GM18517 (cell line): ENCODE measurements at regions not wholly inside any gene's neighbourhood (a gene's known extent, or its start where the extent isn't known, plus 50 kb on each side); places are given as distances from the start of the nearest gene placed in this dataset.
"Not testable (repeated sequence)": the region's sequence is repeated elsewhere in the genome, so short reads cannot be mapped to it uniquely, and the experiment has no call there.

Experiments
- ATAC-seq: cut with Tn5 transposase; IDR thresholded peaks from one replicate; pipeline ENCODE4 v1.9.1; 2021; ENCODE audit warnings: mild to moderate bottlenecking, moderate library complexity; ENCODE audit not compliant: unreplicated experiment

DNA sequence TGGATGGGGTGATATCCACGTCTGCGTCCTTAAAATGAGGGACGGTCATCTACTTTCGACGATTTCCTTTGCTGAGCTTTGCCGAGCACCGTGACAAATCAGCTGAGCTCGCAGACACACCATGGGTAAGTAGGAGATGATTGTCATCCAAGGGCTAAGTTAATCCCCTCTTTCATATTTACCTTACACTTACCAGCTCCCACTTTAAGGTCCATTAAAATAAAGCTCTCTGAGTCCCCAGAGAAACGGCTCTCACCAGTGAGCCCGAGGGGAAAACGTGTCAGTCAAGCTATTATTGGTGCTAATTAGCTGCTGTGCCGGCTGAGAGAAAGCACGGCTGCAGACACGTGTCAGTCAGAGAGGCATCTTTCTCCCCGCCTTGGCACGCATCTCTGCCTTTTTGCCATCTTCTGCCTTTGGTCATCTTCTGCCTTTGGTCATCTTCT is 72.2 kb downstream of the CRLF2 start:
- ATAC-seq: no peak

GRCh38 chrX:1139185-1139500 is 73.3 kb downstream of the CRLF2 start:
- no peak for ATAC-seq

DNA sequence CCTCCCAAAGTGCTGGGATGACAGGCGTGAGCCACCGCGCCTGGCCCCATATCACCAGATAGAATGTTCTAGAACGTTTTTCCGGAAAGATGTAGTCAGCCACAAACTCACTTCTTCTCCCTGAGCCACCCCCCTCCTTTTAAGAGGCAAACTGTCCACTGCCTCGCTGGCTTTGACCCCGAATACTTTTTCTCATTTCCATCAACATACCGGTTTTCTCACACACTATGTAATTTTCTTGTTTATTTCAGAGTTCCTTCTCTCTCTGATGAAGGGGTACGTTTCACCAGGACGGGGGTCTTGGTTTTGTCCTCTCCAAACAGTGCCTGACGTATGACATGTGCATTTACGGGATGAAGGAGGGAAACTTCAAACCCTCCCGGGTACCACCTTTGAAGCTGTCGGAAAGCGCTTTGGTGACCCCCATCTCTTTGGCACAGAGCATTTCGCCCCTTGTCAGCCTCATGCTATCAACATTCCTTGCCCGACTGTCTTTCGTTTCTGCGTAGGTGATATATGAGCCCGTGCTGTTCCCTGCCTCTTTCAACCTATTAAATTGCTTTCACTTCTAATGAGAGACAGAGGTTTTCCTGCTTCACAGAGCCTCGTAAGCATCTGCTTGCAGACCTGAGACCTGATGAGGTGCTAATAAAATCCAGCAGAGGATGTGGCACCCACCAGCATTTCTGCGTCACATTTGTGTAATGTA is 73.8 kb downstream of the CRLF2 start:
- ATAC-seq: no peak

DNA sequence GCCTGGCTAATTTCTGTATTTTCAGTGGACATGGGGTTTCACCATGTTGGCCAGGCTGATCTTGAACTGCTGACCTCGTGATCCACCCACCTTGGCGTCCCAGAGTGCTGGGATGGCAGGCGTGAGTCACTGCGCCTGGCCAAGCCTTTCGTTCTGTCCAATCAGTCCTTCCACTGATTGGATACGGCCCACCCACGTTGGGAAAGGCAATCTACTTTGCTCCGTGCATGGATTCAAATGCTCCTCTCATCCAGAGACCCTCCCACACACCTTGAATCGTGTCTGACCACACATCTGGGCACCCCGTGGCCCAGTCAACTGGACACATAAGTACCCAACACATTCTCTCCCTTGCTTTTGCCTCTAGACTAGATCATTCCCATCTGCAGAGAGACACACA is 74.9 kb downstream of the CRLF2 start:
- no peak for ATAC-seq

DNA sequence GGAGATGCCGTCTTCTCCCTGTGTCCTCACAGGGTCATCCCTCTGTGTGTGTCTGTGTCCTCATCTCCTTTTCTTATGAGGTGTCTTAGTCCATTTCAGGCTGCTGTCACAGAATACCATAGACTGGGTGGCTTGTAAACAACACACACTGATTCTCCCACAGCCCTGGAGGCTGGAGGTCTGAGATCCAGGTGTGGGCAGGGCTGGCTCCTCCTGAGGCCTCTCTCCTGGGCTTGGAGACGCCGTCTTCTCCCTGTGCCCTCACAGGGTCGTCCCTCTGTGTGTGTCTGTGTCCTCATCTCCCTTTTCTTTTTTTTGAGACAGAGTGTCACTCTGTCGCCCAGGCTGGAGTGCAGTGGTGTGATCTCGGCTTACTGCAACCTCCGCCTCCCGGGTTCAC is 75.9 kb downstream of the CRLF2 start:
- ATAC-seq: not testable (repeated sequence)

DNA sequence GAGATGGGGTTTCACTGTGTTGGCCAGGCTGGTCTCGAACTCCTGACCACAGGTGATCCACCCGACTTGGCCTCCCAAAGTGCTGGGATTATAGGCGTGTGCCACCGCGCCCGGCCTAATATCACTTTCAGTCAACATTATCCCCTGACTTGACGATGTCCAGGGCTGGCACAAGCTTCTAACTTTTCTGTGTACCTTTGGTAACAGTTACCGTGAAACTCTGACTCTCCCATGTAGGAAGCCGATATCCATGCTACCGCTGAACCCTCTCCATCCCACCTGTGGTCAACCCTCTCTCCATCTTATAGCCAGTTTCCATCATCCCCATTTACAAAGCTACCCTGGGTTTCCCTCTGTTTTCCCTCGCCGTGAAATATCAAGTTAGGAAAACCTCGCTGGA is 77.5 kb downstream of the CRLF2 start:
- no peak for ATAC-seq

DNA sequence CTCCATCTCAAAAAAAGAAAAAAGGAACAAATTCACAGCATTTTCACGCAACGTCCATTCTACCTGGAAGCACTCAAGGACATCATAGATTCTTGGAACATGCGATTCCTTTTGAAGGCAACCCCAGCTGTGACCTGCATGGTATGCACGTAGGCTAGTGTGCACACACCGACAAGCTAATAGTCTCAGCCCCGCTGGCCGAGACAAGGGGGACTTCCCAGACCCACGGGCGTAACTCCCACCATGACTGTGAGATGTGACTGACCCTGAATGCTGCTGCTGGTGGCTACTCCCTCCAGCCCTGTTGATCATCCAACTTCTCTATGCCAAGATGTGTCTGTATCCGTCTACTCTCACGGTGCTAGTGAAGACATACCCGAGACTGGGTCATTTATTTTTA is 78.3 kb downstream of the CRLF2 start:
- ATAC-seq: no peak

- ATAC-seq: no peak
Measured at GRCh38 chrX:1126738-1127137, 85.7 kb downstream of the CRLF2 start.

GRCh38 chrX:1124531-1124930 is 87.9 kb downstream of the CRLF2 start:
- ATAC-seq: no peak

GRCh38 chrX:1122851-1123250 is 89.6 kb downstream of the CRLF2 start:
- not testable (repeated sequence) for ATAC-seq

DNA sequence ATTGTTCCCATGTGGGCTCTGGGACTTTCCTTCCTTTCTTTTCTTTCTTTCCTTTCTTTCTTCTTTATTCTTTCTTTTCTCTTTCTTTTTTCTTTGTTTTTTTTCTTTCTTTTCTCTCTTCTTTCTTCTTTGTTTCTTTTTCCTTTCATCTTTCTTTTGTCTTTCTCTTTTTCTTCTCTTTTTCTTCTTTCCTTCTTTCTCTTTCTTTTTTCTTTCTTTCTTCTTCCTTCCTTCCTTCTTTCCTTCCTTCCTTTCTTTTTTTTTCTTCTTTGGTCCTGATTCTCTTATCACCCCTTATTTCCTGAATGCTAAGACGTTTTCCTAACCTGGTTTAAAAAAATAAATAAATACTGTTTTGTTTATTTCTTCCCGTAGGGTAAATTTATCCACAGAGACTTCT is 93.2 kb downstream of the CRLF2 start:
- no peak for ATAC-seq

DNA sequence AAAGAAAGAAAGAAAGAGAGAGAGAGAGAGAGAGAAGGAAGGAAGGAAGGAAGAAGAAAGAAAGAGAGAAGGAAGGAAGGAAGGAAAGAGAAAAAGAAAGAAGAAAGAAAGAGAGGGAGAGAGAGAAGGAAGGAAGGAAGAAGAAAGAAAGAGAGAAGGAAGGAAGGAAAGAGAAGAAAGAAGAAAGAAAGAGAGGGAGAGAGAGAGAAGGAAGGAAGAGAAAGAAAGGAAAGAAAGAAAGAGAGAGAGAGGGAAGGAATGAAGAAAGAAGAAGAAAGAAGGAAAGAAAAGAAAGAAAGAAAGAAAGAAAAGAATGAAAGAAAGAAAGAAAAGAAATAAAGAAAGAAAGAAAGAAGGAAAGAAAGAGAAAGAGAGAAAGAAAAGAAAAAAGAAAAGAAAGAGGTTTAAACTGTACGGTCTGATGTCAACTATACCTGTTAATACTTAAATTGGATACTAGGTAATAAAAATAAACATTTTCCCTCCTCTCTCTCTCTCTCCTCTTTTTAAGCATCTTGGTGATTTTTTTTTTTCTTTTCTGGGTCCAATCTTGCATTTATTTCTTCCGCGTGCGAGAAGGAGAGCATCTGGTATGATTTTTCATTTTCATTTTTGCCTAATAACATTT is 93.8 kb downstream of the CRLF2 start:
- no peak for ATAC-seq

GRCh38 chrX:1115411-1115810 is 97.0 kb downstream of the CRLF2 start:
- ATAC-seq: not testable (repeated sequence)

DNA sequence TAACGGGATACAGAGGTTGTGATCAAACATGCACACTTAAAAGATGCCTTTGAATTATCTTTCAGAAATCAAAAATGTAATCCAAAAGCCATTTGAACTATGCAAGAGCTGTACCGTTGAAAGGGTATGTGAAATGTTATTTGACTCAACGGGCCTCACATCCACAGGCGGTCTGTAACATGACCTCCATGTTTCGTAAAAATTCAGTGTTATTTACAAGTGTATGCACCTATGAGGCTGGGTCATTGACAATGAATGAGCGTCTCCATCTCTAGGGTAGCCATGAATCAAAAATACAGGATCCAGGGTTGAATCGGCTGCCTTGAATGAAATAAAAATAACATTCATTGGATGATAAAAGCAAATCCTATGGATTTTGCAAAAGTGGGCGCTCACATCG is 100.1 kb downstream of the CRLF2 start:
- ATAC-seq: no peak

DNA sequence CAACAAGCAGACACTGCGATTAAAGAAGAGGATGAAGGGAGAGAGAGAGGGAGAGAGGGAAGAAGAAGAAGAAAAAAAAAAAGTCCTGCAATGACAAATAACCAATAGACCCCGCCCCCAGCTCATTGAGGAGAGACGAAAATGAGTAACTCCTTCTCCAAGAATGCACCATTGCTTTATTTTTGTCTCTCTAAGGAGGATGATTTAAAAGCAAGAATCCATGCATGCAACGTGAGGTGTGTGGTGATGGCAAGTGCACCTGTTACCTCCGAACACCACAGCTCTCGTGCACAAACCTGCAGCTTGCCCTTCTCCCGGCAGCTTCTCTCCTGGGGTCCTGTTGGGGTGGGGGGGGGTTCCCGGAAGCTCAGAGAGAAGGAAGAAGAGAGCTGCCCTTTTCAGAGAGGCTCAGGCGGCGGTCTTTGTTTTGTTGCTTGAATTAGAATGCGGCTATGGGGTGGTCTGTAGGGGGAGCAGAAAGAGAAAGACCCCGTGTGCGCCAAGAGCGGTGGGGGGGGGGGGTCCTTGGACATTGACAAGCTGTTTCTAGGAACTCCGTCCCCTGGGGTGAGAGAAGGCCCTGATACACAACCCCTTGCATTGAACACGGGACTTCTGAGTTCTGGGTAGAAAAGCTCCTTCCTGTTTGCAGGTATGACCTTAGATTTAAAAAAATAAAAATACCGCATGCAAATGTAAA is 100.7 kb downstream of the CRLF2 start:
- ATAC-seq: no peak

DNA sequence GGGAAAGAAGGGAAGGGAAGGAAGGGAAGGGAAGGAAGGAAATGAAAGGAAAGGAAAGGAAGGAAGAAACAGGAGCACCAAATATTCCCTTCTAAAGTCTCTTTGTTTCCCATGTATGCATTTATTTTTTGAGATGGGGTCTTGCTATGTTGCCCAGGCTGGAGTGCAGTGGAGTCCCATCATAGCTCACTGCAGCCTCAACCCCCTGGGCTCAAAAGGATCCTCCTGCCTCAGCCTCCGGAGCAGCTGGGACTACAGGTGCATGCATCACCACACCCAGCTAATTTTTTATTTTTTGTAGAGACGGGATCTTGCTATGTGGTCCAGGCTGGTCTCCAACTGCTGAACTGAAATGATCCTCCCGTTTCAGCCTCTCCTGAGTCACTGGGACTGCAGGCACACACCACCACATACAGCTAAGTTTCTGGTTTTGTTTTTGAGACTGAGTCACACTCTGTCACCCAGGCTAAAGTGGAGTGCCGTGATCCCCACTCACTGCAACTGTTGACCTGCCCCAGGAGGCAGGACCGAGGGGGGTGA is 102.8 kb downstream of the CRLF2 start:
- ATAC-seq: no peak

GRCh38 chrX:1108501-1109445 is 103.7 kb downstream of the CRLF2 start:
- no peak for ATAC-seq

- ATAC-seq: no peak
Measured at GRCh38 chrX:1106478-1107210, 105.8 kb downstream of the CRLF2 start.

GRCh38 chrX:1105671-1106419 is 106.6 kb downstream of the CRLF2 start:
- no peak for ATAC-seq
